BE2C (cell line): ENCODE measurements at regions not wholly inside any gene's neighbourhood (a gene's known extent, or its start where the extent isn't known, plus 50 kb on each side); places are given as distances from the start of the nearest gene placed in this dataset.

Source experiments
- DNase-seq: peaks from one replicate; pipeline ENCODE4 v3.0.0-alpha.2; 2020
- H3K27me3 ChIP-seq: fragments of 250-450 bp; sonication (Bioruptor Pico); 2 replicates; pipeline ENCODE4 v1.5.1; 2020; ENCODE audit warnings: mild to moderate bottlenecking
- H3K36me3 ChIP-seq: fragments of 250-450 bp; sonication (Bioruptor Pico); 2 replicates; pipeline ENCODE4 v1.5.1; 2020; ENCODE audit warnings: mild to moderate bottlenecking
- H3K4me1 ChIP-seq: fragments of 250-450 bp; sonication (Bioruptor Pico); 2 replicates; pipeline ENCODE4 v1.5.1; 2020
- H3K4me3 ChIP-seq: 2 replicates; pipeline ENCODE4 v1.5.1; 2011; ENCODE audit warnings: low read depth, low read length
- H3K9me3 ChIP-seq: fragments of 250-450 bp; sonication (Bioruptor Pico); 2 replicates; pipeline ENCODE4 v1.5.1; 2020
- CTCF ChIP-seq: IDR thresholded peaks from 2 replicates; pipeline ENCODE4 v1.5.1; 2012; ENCODE audit warnings: mild to moderate bottlenecking, low read depth, low read length

GRCh38 chr20:16984481-16984880 lies 236.3 kb downstream of the OTOR start:
- no peak overlapping the region for H3K4me3 ChIP-seq
- TF ChIP-seq CTCF, result no peak
- H3K27me3 ChIP-seq, result no peaks in the 10 kb centered on the region
- no peak for DNase-seq
- no peaks in the 10 kb centered on the region for H3K36me3 ChIP-seq
- no peaks in the 10 kb centered on the region for H3K9me3 ChIP-seq
- H3K4me1 ChIP-seq, result no peaks in the 10 kb centered on the region

- Histone ChIP-seq H3K4me1 (no peaks in the 10 kb centered on the region), H3K36me3 (no peaks in the 10 kb centered on the region), H3K9me3 (no peaks in the 10 kb centered on the region), H3K27me3 (peaks cover 2% of the 10 kb centered on the region; the same call in 1 of the 2 replicates), H3K4me3 (no peak overlapping the region)
- TF ChIP-seq CTCF, result no peak
- no peak for DNase-seq
Measured at GRCh38 chr20:17003170-17003870, 223.5 kb upstream of the PCSK2 start.

- no peak for TF ChIP-seq CTCF
- DNase-seq, result no peak
- Histone ChIP-seq H3K27me3 (peaks cover 2% of the 10 kb centered on the region; the same call in 1 of the 2 replicates), H3K9me3 (no peaks in the 10 kb centered on the region), H3K4me3 (no peak overlapping the region), H3K4me1 (no peaks in the 10 kb centered on the region), H3K36me3 (no peaks in the 10 kb centered on the region)
Measured at GRCh38 chr20:17010181-17010580, 216.7 kb upstream of the PCSK2 start.

GRCh38 chr20:17012546-17013226 lies 214.2 kb upstream of the PCSK2 start:
- no peak for DNase-seq
- H3K4me3 ChIP-seq, result no peak overlapping the region

GRCh38 chr20:17014217-17014616 lies 212.6 kb upstream of the PCSK2 start:
- no peak for TF ChIP-seq CTCF
- H3K36me3 ChIP-seq, result no peaks in the 10 kb centered on the region
- no peak overlapping the region for H3K4me3 ChIP-seq
- H3K27me3 ChIP-seq, result no peaks in the 10 kb centered on the region
- no peaks in the 10 kb centered on the region for H3K9me3 ChIP-seq
- DNase-seq, result no peak
- no peaks in the 10 kb centered on the region for H3K4me1 ChIP-seq

More at GRCh38 chr20:17012546-17013226, 214.2 kb upstream of the PCSK2 start:
- H3K36me3 ChIP-seq, result no peaks in the 10 kb centered on the region
- H3K9me3 ChIP-seq, result no peaks in the 10 kb centered on the region
- no peak for TF ChIP-seq CTCF
- peaks cover 2% of the 10 kb centered on the region; the same call in 1 of the 2 replicates for H3K27me3 ChIP-seq
- H3K4me1 ChIP-seq, result no peaks in the 10 kb centered on the region
